ENCODE measurements at regions not wholly inside any gene's neighbourhood (a gene's known extent, or its start where the extent isn't known, plus 50 kb on each side); places are given as distances from the start of the nearest gene placed in this dataset.

GRCh38 chr2:12510070-12510469 is 206.7 kb upstream of the TRIB2 start:
- TF ChIP-seq ZNF274 (IDR thresholded peaks at IDR 0.05; ENCODE audit: low read depth, low read length): no peak
- TF ChIP-seq YY1 (IDR thresholded peaks at IDR 0.05; ENCODE audit: insufficient read depth, insufficient read length): no peak
